GM11168 (cell line): ENCODE measurements at regions not wholly inside any gene's neighbourhood (a gene's known extent, or its start where the extent isn't known, plus 50 kb on each side); places are given as distances from the start of the nearest gene placed in this dataset.

Experiments used
- in situ Hi-C: fragments of 300-500 bp; cut with MboI; formaldehyde crosslinking; loops from one replicate; pipeline ENCODE4 v1.12.0; 2022; ENCODE audit warnings: low sequenced_read_pairs; ENCODE audit not compliant: unreplicated experiment

DNA sequence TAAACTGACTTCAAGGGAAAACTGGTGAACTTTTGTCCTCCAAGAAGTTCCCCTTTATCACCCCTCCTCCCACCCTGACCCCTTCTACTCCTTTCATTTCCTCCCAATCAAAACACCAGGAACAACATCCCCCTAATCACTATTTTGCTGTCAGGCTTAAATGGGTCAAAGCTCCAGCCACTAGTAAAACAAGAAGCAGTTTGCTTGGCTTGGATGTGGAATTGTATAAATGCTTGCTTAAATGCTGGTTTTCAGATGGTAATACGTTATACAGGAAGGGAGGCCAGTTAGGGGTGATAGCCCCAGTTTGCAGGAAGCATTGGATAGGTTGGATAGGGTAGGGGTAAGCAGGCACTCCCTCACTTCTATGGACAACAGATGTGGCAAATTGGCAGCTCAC lies 473.6 kb downstream of the AGTPBP1 start:
- in situ Hi-C loops = loop anchor here (25.0 kb wide), 1 partner anchor 856 kb away; no protein-coding TSS in a partner anchor

DNA sequence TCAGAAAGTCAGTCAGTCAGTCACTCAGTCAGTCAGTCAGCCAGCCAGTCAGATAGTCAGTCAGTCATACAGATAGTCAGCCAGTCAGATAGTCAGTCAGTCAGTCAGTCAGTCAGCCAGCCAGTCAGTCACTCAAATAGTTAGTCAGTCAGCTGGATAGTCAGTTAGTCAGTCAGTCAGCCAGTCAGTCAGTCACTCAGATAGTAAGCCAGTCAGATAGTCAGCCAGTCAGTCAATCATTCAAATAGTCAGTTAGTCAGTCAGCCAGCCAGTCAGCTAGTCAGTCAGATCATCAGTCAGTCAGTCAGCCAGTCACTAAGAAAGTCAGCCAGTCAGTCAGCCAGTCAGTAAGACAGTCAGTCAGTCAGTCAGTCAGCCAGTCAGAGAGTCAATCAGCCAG lies 477.1 kb downstream of the AGTPBP1 start:
- in situ Hi-C loops = loop anchor here (25.0 kb wide), 1 partner anchor 852 kb away; no protein-coding TSS in a partner anchor

DNA sequence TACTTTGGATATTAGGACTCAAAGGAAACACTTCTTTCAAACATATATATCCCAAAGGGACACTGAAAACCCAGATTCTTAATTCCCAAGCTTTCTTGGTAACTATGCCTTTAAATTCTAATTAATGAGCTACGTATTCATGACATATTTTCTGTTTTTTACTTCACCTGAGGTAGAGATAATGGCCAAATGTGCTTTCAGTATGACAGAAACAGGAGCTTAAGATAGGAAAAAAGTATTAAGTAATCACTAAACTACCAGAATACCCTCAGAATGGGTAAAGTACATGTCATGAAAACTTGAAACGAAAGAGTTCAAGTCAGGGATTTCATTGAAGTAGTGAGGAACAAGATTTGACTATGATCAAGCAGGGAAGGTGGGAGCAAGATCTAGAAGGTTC lies 478.5 kb downstream of the AGTPBP1 start:
- in situ Hi-C loops = loop anchor here (25.0 kb wide), 1 partner anchor 851 kb away; no protein-coding TSS in a partner anchor

DNA sequence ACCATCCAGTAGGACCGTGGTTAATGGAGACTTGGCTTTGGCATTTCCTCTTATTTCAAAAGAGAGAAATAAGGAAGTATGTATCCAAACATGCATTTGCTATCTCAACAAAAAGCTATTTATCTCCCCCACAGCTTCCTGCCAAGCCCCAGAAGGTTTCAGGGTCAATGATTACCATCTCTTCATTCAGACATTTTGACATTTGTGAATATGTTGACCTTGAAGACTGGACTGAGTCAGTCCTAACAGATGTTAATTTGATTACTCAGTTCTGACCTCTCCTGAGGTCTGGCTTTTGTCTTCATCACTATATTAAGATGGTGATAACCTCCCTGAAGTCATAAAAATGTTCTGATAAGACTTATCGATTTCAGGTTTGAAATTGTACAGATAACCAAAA lies 479.4 kb downstream of the AGTPBP1 start:
- in situ Hi-C loops = loop anchor here (25.0 kb wide), 1 partner anchor 850 kb away; no protein-coding TSS in a partner anchor

DNA sequence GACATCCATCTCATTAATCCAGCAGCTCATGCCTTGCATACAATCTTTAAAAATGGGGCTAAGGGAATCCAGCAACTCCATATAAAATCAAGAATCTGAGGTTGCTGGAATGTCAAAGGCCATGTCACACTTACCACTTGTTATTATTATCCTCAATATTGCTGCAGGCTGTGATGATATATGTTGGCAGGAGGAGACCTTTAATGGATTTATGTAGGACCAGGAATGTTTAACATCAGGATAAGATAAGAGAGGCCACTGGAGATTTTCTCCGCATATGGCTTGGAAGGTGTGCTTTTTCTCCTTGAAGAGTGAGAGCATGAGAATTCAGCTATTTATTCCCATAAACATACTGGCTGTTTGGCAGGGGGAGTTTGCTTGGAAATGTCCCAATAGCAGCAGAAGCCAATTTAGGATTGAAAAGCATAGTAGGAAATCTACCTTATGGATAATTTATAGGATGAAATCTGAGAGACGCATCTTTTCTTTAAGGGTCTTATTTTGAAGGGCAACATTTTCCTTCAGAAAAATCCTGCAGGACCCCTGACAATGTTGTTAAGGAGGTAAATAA lies 481.4 kb downstream of the AGTPBP1 start:
- in situ Hi-C loops = loop anchor here (25.0 kb wide), 1 partner anchor 848 kb away; no protein-coding TSS in a partner anchor

DNA sequence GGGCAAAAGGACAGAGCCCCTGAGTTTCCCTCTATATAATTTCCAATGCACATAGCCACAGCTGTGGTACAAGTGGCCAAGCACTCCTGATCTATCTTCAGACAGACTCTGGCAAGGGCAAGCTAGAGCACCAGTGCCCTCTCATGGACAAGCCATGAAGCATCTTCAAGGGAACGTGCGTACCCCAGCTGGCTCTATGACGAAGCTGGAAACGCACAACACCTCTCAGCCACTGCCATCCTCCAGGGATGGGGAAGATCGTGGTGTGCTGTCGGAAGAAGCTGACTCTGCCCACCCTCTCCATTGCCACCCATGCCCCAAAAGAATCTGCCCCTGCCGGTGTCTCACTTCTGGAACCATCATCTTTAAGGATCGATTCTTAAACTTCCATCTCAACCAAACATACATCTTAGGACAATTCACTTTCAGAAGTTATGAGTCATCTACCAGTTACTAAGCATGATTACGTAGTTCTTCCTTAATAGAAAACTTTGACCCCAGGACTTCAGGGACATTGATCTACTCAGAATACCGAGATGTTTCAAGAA lies 482.9 kb downstream of the AGTPBP1 start:
- in situ Hi-C loops = loop anchor here (25.0 kb wide), 1 partner anchor 847 kb away; no protein-coding TSS in a partner anchor

DNA sequence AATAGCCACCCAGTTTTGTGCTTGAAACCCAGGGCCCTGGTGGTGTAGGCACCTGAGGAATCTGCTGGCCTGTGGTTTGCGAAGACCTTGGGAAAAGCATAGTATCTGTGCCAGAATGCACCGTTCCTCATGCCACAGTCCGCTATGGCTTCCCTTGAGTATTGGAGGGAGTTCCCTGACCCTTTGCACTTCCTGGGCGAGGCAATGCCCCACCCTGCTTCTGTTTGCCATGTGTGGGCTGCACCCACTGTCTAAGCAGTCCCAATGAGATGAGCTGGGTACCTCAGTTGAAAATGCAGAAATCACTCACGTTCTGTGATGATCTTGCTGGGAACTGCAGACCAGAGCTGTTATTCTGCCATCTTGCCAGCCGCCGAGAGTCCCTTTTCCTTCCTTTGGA lies 483.5 kb downstream of the AGTPBP1 start:
- in situ Hi-C loops = loop anchor here (25.0 kb wide), 1 partner anchor 846 kb away; no protein-coding TSS in a partner anchor

DNA sequence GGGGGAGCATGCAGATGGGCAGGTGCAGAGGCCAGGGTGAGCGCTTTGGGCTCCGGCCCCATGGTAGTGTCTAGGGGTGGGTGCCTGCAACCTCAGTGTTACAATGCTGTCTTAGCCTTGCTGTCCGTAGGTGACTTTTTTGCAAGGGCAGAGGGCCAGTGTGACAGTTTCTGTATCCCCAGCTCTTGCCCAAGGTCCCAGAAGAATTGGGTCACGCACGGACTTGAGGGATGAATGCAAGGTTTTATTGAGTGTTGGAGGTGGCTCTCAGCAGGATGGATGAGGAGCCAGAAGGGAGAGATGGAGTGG lies 492.5 kb downstream of the AGTPBP1 start:
- in situ Hi-C loops = no loop called here

DNA sequence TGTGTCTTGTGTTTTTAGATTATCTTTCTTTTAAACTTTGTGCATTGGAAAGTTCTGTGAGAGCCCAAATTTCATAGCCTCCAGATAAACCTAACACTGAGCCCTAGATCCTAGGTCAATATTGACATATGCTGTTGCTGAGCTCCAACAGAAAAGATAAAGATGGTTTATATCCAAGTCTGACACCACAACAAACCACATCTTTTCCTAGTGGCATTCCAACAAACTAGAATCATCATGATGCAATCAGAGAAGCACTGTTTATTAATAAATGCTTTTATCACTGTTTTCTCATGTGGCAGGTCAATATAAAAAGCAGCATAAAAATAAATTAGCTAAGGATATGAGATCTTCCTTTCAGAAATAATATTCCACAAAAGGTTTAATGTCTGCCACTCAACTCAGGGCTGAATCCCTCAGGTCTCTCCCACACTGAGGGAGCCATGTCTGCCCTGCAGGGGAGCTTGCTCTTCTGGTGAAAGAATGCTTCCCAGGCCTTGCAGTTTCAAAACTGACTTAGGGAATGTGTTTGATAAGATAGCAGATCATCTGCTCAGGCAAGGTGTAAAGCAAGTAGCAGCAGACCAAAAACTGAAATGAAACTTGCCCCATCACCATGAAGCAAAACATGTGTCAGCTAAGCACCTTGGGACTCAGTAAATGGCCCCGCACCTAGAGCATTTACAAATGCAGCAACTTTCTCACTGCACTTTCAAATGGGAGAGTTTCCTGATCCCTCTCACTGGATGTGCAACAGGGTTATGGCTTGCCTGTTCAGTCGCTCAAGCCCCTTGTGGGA lies 493.0 kb downstream of the AGTPBP1 start:
- in situ Hi-C loops = no loop called here

DNA sequence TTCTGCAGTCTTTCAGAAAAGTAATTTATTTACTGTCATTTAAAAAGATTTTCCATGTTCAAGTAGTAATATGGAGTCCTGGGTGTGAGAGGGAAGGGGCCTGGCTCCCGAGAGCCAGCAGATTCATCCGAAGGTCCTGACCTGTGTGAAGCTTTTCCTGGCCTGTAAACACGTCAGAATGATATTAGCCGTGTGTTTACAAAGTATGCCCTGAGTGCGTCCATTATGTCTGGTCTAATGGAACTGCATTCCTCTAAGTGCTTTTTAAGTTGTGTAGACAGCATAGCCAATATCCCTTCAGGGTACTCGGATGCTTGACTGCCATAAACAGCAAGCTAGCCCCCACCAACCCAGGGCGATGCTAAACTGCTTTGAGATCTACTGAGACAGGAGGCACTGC lies 495.2 kb downstream of the AGTPBP1 start:
- in situ Hi-C loops = no loop called here

DNA sequence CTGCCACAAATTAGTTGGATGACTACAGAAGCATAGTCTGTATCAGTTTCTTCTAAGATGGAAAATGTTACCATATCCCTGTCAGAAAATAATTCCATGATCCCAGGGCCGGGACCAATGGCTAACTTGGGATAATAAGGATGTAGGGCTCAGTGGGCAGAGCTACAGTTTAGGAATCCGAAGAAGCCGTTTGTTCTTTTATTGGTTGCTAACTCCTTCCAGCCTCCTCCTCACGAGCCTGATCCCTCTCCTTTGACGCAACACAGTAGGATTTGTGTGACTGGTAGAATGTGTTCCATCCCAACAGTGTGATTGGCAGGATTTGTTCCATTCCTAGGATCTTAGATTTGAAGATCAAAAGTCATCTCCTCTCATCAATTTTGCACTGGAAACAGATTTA lies 496.9 kb downstream of the AGTPBP1 start:
- in situ Hi-C loops = no loop called here

DNA sequence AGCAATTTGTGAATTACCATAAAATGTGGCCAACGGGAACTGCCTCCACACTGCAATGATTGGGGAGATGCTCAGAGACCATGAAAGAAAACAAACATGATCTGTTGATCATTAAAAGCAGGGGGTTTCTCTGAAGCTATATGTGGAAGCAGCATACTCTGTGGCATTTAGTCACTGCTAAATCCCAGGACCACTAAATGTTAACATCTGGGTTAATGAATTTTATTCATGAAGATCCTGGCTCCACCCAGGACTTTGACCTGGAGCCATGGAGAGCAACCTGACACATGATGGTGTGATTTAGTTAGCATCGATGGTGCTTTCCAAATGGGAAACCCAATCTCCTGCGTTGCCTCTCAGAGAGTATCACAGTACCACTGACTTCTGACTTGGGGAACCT lies 497.8 kb downstream of the AGTPBP1 start:
- in situ Hi-C loops = no loop called here

DNA sequence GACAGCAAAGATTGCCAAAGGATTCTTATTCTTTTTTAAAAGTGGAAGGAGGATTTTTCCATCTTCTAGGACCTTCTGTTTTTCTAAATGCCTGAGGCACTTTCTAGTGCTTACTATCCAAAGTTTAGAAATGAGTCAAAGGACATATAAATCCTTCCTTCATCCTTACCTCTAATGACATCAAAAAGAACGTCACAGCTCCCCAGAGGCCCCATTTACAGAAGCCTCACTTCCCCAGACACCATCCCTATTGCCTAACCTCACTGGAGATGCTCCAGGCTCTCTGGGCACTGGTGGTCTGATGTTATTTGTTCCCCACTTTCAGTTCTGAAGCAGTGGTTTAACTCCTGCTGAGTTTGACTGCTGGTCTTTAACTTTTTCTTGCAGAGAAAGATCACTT lies 504.3 kb downstream of the AGTPBP1 start:
- in situ Hi-C loops = no loop called here

DNA sequence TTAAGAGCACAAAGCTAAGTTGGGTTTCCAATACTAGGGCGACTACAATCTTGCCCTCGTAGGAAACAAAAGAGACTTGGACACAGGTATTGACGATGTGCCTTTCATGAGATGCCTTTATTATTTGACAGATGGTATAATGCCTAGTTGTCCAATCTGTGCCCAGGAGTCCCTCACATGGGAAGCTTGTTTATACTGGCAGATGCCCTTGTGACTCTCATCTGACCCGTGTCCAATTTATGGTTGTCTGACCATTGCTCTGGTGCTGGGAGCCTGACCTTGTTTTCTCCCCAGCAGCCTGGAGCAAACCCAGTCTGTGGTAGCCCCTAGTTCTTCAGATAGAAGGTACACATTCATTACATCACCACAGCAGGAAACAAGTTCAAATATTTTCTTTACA lies 511.7 kb downstream of the AGTPBP1 start:
- in situ Hi-C loops = no loop called here

DNA sequence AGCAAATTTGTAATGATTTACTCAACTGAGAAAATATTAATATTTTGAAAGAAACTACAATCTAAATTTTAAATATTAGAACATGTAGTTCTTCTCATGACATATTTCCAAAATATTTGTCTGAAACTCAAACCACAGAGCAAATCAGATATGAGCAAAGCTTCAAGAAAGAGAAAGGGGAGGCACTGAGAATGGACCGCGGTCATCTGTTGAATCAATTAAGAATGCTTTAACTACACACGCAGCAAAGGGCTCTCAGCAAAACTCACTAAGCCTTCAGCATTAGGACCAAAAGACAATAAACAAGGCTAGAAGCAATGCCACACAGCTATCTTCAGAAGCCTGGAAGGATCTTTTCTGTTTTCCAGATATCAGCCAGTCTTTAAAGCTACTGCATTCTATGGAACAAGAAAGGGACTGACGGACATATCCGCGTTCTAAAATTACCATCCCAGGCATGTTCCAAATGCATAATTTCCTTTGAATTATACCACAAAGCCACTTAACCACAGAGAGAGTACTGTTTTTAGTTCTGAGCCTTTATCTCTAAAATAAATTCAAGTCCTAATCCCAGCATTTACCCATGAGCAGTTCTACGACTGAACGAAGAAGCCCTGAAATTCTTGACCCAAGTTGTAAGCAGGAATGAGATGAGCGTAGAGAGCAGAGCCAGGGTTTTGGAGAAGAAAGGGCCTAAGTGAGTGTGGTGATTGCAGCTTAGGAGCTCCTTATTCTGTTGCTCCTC lies 513.5 kb downstream of the AGTPBP1 start:
- in situ Hi-C loops = no loop called here

DNA sequence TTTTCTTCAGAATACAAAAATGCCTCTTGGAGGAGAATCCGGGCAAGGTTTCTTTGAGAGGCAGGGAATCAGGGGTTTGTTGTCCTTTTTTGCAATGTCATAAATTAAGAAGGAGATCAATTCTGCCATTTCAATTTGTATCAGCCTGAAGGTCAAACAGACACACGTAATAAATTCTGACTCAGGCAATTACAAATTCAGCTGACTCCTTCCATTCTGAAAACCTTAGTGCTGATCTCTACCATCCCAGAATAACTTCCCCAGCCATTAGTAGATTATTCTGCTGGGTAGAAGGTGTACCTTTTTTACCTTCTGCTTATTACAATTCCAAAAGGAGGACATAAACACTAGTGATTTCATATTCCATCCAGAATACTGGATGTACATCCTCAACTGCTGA lies 516.6 kb downstream of the AGTPBP1 start:
- in situ Hi-C loops = no loop called here

DNA sequence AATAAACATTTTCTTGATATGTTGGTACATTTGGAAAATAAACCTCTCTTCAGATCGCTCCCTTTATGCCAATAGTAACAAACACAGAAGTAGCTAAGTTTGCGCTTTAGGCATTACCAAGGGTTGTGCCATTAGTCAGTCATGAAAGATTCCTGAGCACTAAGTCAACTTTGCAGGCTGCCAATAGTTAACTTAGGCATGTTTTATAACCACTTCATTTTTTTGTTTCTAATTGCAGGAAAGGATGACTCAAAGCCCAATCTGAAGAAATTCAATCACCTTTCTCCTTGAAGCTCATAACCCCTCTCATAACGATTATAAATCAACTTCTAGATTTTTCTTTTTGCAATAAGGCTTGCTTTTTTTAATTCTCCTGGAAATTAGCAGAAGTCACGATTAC lies 517.0 kb downstream of the AGTPBP1 start:
- in situ Hi-C loops = no loop called here

DNA sequence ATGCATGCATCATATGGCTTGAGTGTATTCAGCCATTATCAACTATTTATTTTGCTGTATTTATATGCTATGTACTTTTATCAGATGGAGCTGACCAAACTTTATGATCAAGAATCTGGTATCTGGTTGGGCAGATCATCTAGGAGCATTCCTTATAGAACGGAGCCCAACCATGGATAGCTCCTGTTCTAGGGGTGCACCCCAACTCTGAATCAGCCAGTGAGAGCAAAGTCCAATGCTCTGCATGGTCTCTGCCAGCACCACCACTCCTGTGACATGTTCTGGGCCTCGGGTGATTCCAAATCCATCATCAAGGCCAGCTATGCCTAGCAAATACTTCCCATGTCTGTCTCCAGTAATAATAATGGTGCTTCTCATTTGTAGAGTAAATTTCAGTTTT lies 517.5 kb downstream of the AGTPBP1 start:
- in situ Hi-C loops = no loop called here

DNA sequence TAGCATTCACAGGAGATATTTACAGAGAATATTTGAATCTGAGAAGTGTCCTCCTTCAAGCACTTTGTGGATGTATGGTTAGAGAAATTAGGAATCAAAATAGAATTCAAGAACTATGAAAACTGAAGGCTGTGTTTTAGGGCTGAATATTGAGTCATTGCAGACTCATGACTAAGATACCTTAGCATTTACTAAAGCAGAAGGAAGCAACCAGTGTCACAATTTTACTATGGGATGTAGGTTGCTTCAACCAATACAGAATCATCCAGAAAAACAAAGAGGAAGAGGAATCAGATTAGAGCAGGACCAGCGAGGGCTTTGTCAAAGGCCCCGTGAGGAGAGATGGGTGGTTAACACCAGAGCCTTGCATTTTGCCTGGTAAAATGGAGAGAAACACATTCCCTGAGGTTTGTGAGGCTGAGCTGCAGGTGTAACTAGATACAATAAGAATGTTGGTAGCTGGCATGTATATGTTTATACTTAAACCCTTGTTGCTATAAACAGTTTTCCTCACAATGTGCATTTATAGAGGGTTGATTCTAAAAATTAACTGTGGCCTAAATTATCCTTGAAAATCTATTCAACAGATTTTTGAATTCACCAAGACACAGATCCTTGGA lies 518.1 kb downstream of the AGTPBP1 start:
- in situ Hi-C loops = no loop called here

DNA sequence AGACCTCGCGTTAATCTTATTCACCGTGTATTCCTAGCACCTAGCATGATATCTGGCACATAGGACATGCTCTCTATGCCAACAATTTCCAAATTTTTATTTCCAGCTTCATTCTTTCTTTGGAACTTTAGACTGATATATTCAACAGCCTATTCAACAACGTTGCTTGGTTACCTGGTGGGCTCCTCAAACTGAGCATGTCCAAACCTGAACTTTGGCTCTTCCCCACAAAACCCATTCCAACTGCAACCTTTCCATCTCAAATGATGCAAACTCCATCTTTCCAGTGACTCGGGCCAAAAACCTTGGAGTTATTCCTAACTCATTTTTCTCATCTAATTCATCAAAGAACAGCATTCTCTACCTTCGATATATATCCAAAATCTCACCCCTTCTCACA lies 525.2 kb downstream of the AGTPBP1 start:
- in situ Hi-C loops = no loop called here
